OCI-LY1 (cell line): ENCODE measurements at regions not wholly inside any gene's neighbourhood (a gene's known extent, or its start where the extent isn't known, plus 50 kb on each side); places are given as distances from the start of the nearest gene placed in this dataset.

Experiments used
- H2AFZ ChIP-seq: fragments of 200-600 bp; sonication (generic), shearing (Covaris generic); 2 replicates; pipeline ENCODE4 v1.6.0; 2014; ENCODE audit warnings: antibody characterized with exemption, mild to moderate bottlenecking, low read length
- H3F3A ChIP-seq: fragments of 200-600 bp; sonication (generic), shearing (Covaris generic); 2 replicates; pipeline ENCODE4 v1.6.0; 2014; ENCODE audit warnings: mild to moderate bottlenecking, antibody characterized with exemption, low read length, moderate library complexity; ENCODE audit not compliant: insufficient read depth
- H3K27ac ChIP-seq: fragments of 200-600 bp; sonication (generic); 2 replicates; pipeline ENCODE4 v1.5.1; 2014; ENCODE audit warnings: low read length, mixed run types, mild to moderate bottlenecking, low read depth; ENCODE audit not compliant: poor library complexity, severe bottlenecking
- H3K27me3 ChIP-seq: fragments of 200-600 bp; sonication (generic); 2 replicates; pipeline ENCODE4 v1.6.0; 2014; ENCODE audit warnings: antibody characterized with exemption, mild to moderate bottlenecking, low read length, moderate library complexity; ENCODE audit not compliant: insufficient read depth
- H3K36me3 ChIP-seq: fragments of 200-600 bp; sonication (generic); 2 replicates; pipeline ENCODE4 v1.6.1; 2014; ENCODE audit warnings: mild to moderate bottlenecking, antibody characterized with exemption, low read length, moderate library complexity, mixed read lengths; ENCODE audit not compliant: insufficient read depth
- H3K4me1 ChIP-seq: fragments of 200-600 bp; sonication (generic); 2 replicates; pipeline ENCODE4 v1.5.1; 2014; ENCODE audit warnings: mild to moderate bottlenecking, low read length, moderate library complexity; ENCODE audit not compliant: insufficient read depth, severe bottlenecking
- H3K4me2 ChIP-seq: fragments of 200-600 bp; sonication (generic), shearing (Covaris generic); 2 replicates; pipeline ENCODE4 v1.6.1; 2014; ENCODE audit warnings: low read length
- H3K4me3 ChIP-seq: fragments of 200-600 bp; sonication (generic); 2 replicates; pipeline ENCODE4 v1.5.1; 2014; ENCODE audit warnings: low read length, low read depth, mild to moderate bottlenecking, mixed read lengths; ENCODE audit not compliant: poor library complexity, severe bottlenecking
- H3K79me2 ChIP-seq: fragments of 200-600 bp; shearing (Covaris generic); 2 replicates; pipeline ENCODE4 v1.6.1; 2016; ENCODE audit warnings: mixed run types, low read length, mixed read lengths; ENCODE audit not compliant: insufficient read depth
- H3K9ac ChIP-seq: fragments of 200-600 bp; sonication (generic), shearing (Covaris generic); 2 replicates; pipeline ENCODE4 v1.6.1; 2014; ENCODE audit warnings: mild to moderate bottlenecking, low read length, mixed read lengths
- H3K9me2 ChIP-seq: fragments of 200-600 bp; sonication (generic), shearing (Covaris generic); 2 replicates; pipeline ENCODE4 v1.6.1; 2014; ENCODE audit warnings: low read depth, mild to moderate bottlenecking, low read length, mixed read lengths
- H3K9me3 ChIP-seq: fragments of 200-600 bp; shearing (Covaris generic); 2 replicates; pipeline ENCODE4 v1.6.1; 2014; ENCODE audit warnings: low read length, mixed read lengths
- H4K20me1 ChIP-seq: fragments of 200-600 bp; sonication (generic), shearing (Covaris generic); 2 replicates; pipeline ENCODE4 v1.6.0; 2016; ENCODE audit warnings: mild to moderate bottlenecking, low read length; ENCODE audit not compliant: insufficient read depth
- CTCF ChIP-seq: fragments of 200-600 bp; sonication (generic), shearing (Covaris generic); IDR thresholded peaks from 2 replicates; pipeline ENCODE4 v1.5.1; 2017; ENCODE audit warnings: mild to moderate bottlenecking, antibody characterized with exemption, low read length, moderate library complexity, mixed read lengths
- EZH2 ChIP-seq: fragments of 200-600 bp; sonication (generic), shearing (Covaris generic); IDR thresholded peaks from 2 replicates; pipeline ENCODE4 v1.8.0; 2017; ENCODE audit warnings: borderline replicate concordance, mixed run types, mild to moderate bottlenecking, antibody characterized with exemption, low read length, moderate library complexity, mixed read lengths

- H3K9me3 ChIP-seq: no peaks in the 10 kb centered on the region
- no peak overlapping the region for H3K9ac ChIP-seq
- H3K27ac ChIP-seq: no peak overlapping the region
- no peaks in the 10 kb centered on the region for H3F3A ChIP-seq
- no peaks in the 10 kb centered on the region for H3K9me2 ChIP-seq
- TF ChIP-seq EZH2 (no peak), CTCF (no peak)
- H3K27me3 ChIP-seq: no peaks in the 10 kb centered on the region
- no peaks in the 10 kb centered on the region for H4K20me1 ChIP-seq
- H3K36me3 ChIP-seq: no peaks in the 10 kb centered on the region
- H3K4me2 ChIP-seq: no peak overlapping the region
- H3K4me3 ChIP-seq: no peak overlapping the region
- H3K4me1 ChIP-seq: no peaks in the 10 kb centered on the region
- no peaks in the 10 kb centered on the region for H3K79me2 ChIP-seq
- H2AFZ ChIP-seq: no peak overlapping the region
These were observed 195.4 kb downstream of the TFAP2A start for GRCh38 chr6:10219510-10219909.

DNA sequence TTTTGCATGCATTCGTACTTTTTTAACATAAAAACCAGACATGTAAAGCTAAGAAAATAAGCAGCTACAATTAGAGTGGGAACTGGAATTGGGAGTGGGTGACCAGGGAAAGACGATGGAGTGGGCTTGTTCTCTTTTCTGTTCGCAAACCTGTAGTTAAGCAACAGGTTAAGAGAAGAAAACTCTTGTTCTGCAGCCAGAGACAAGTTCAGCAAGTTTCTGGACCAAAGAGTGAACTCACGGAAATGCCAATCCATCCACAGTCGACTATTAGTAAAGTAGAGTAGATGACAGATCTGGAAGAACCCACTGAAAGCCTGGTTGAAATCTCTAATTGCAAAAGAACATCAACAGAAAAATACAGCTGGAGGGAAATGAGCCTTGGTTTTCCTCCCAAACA is 197.8 kb downstream of the TFAP2A start:
- H4K20me1 ChIP-seq: no peaks in the 10 kb centered on the region
- no peaks in the 10 kb centered on the region for H3K36me3 ChIP-seq
- H2AFZ ChIP-seq: no peak overlapping the region
- no peaks in the 10 kb centered on the region for H3F3A ChIP-seq
- TF ChIP-seq CTCF (no peak), EZH2 (no peak)
- H3K4me1 ChIP-seq: no peaks in the 10 kb centered on the region
- H3K27ac ChIP-seq: no peak overlapping the region
- no peaks in the 10 kb centered on the region for H3K27me3 ChIP-seq
- no peak overlapping the region for H3K4me2 ChIP-seq
- H3K9ac ChIP-seq: no peak overlapping the region
- H3K79me2 ChIP-seq: no peaks in the 10 kb centered on the region
- no peak overlapping the region for H3K4me3 ChIP-seq
- H3K9me2 ChIP-seq: no peaks in the 10 kb centered on the region
- no peaks in the 10 kb centered on the region for H3K9me3 ChIP-seq

DNA sequence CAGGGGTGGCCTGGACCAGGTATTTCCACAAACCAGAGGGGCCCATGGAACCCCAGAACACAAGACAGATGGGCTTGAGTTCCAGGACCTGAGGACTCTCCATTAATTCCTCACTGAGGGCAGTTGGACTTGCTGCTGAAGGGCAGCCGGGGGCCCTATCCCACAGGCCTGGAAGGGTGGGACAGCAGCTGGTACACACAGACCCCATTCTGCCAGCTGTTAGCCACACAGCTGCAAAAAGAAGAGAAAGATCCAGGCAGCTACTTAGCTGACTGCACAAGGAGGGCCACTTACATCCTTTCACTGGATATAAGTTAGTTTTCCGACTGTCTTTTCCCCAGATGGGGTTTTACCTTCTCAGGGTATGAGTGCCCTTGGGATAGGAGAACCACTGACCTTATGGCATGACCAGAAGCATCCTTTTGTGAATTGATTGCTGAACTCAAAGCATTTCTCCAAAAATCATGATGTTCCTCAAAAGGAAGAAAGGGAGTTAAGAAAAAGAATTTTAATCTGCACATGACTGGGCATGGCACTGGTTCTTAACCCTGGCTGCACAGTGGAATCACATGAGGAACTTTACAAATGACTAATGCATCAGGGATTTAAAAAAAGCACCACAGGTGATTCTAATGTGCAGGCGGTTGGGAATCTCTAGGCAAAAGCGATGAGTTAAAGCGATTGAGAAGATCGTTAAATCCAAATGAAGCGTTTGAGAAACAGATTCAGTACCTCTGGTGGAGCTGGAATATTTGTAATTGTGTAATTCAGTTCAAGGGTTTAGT is 199.4 kb downstream of the TFAP2A start:
- H3K4me1 ChIP-seq: no peaks in the 10 kb centered on the region
- no peak overlapping the region for H3K27ac ChIP-seq
- H3K9me3 ChIP-seq: no peaks in the 10 kb centered on the region
- no peak overlapping the region for H3K4me2 ChIP-seq
- H3K9ac ChIP-seq: no peak overlapping the region
- no peak overlapping the region for H3K4me3 ChIP-seq
- no peaks in the 10 kb centered on the region for H3K79me2 ChIP-seq
- H3F3A ChIP-seq: no peaks in the 10 kb centered on the region
- H3K9me2 ChIP-seq: no peaks in the 10 kb centered on the region
- no peak overlapping the region for H2AFZ ChIP-seq
- no peaks in the 10 kb centered on the region for H4K20me1 ChIP-seq
- no peaks in the 10 kb centered on the region for H3K36me3 ChIP-seq
- H3K27me3 ChIP-seq: no peaks in the 10 kb centered on the region
- TF ChIP-seq EZH2: no peak
- no peak for TF ChIP-seq CTCF
